Spleen (tissue), 11 donors: ENCODE measurements at regions not wholly inside any gene's neighbourhood (a gene's known extent, or its start where the extent isn't known, plus 50 kb on each side); places are given as distances from the start of the nearest gene placed in this dataset.
"Not testable (repeated sequence)": the region's sequence is repeated elsewhere in the genome, so short reads cannot be mapped to it uniquely, and the experiment has no call there.

Experiments used
- DNase-seq: peaks from one replicate; pipeline ENCODE4 v3.0.0-alpha.2; 2020
- H3K27ac ChIP-seq, 8 donors: fragments of 200-600 bp; sonication (generic) in 7 of 8; 1 replicate in 4 of 8; 2 replicates in 4 of 8; pipeline versions ENCODE4 v1.5.0 to v1.8.0; 2016 to 2021; ENCODE audit warnings: inconsistent platforms in 4 of 8, mild to moderate bottlenecking in 4 of 8, moderate library complexity in 1 of 8
- H3K27me3 ChIP-seq, 7 donors: fragments of 200-600 bp; sonication (generic) in 6 of 7; replicated peaks in 1 of 7; 1 replicate in 4 of 7; 2 replicates in 3 of 7; pipeline versions ENCODE4 v1.5.0 to v1.8.0; 2016 to 2021; ENCODE audit warnings: inconsistent platforms in 3 of 7, mild to moderate bottlenecking in 1 of 7
- H3K36me3 ChIP-seq, 6 donors: fragments of 200-600 bp; sonication (generic) in 5 of 6; 1 replicate in 4 of 6; 2 replicates in 2 of 6; pipeline versions ENCODE4 v1.5.0 to v1.8.0; 2016 to 2021; ENCODE audit warnings: inconsistent platforms in 2 of 6
- H3K4me1 ChIP-seq, 6 donors: fragments of 200-600 bp; sonication (generic) in 5 of 6; 1 replicate in 3 of 6; 2 replicates in 3 of 6; pipeline versions ENCODE4 v1.5.0 to v1.8.0; 2016 to 2021; ENCODE audit warnings: inconsistent platforms in 3 of 6
- H3K4me3 ChIP-seq, 8 donors: fragments of 200-600 bp; sonication (generic) in 7 of 8; 1 replicate in 4 of 8; 2 replicates in 4 of 8; pipeline versions ENCODE4 v1.5.0 to v1.8.0; 2016 to 2021; ENCODE audit warnings: inconsistent platforms in 4 of 8, mild to moderate bottlenecking in 4 of 8, moderate library complexity in 2 of 8
- H3K9me3 ChIP-seq, 8 donors: fragments of 200-600 bp; sonication (generic) in 7 of 8; 1 replicate in 4 of 8; 2 replicates in 4 of 8; pipeline versions ENCODE4 v1.5.0 to v1.8.0; 2016 to 2021; ENCODE audit warnings: inconsistent platforms in 4 of 8
- CTCF ChIP-seq, 11 experiments: fragments of 200-600 bp in 7 of 11; fragments of 450-650 bp in 4 of 11; sonication (generic) in 4 of 11; IDR thresholded peaks in 8 of 11; conservative IDR thresholded peaks in 3 of 11; 1 replicate in 7 of 11; 2 replicates in 4 of 11; pipeline versions ENCODE4 v1.4.0 to v1.8.0; 2016 to 2021; ENCODE audit warnings: antibody characterized with exemption in 11 of 11, inconsistent platforms in 4 of 11, mild to moderate bottlenecking in 1 of 11
- POLR2A ChIP-seq, 3 donors: fragments of 450-650 bp; IDR thresholded peaks; one replicate each; pipeline ENCODE4 v1.5.1; 2017; ENCODE audit warnings: antibody characterized with exemption in 3 of 3, mild to moderate bottlenecking in 1 of 3
- POLR2AphosphoS5 ChIP-seq, 3 donors: sonication (generic); formaldehyde crosslinking; IDR thresholded peaks; one replicate each; pipeline ENCODE4 v1.5.1; 2017; ENCODE audit warnings: antibody characterized with exemption in 3 of 3
- WGBS, 5 donors: extraction: QIAGEN DNeasy Blood & Tissue Kit in 3 of 5; methylation state at CpG; one replicate each; pipeline versions ENCODE4 v1.1.5 to v1.1.7; 2013 to 2018; 5-methylcytosine and 5-hydroxymethylcytosine counted together
- intact Hi-C: fragments of 100-400 bp; cut with DNase I; formaldehyde crosslinking; loops from one replicate; pipeline ENCODE4 v1.15.0; 2023; ENCODE audit warnings: low total_unique reads
- donor health status: healthy with polysubstance abuse.
- donor health status: DM: no; HTN: no; CAD: no; lungs with moderate emphysema.
- donor health status: DM: no; HTN: no; CAD: no.
- donor health status: Bipolar disorder and iron deficiency.
- donor health status: healthy.
- donor health status: DM: no; HTN: no; CAD: no.
- donor health status: DM: yes; HTN: yes; CAD: no.

- intact Hi-C loops, result no loop called here
- no peaks in the 10 kb centered on the region for H3K4me1 ChIP-seq
- H3K27me3 ChIP-seq, result no peaks in the 10 kb centered on the region
- H3K36me3 ChIP-seq, result peaks cover 0 to 4% (median 0%) of the 10 kb centered on the region in 6 donors
- H3K9me3 ChIP-seq, result peaks cover 0 to 28% (median 21%) of the 10 kb centered on the region in 8 donors
- DNase-seq, result no peak
- TF ChIP-seq POLR2A (IDR thresholded peaks at IDR 0.05) (no peak), CTCF (IDR thresholded peaks at IDR 0.05 in 8 of 11, conservative IDR thresholded peaks at IDR 0.05 in 3 of 11) (no peak)
- no peak overlapping the region for H3K27ac ChIP-seq
- no peak overlapping the region for H3K4me3 ChIP-seq
- WGBS, 5 donors, result 93 to 99% (median 96%) methylated on average over 2 of the region's 2 CpGs
Observed at GRCh38 chr13:99756281-99756680, 215.3 kb downstream of the ZIC5 start.

DNA sequence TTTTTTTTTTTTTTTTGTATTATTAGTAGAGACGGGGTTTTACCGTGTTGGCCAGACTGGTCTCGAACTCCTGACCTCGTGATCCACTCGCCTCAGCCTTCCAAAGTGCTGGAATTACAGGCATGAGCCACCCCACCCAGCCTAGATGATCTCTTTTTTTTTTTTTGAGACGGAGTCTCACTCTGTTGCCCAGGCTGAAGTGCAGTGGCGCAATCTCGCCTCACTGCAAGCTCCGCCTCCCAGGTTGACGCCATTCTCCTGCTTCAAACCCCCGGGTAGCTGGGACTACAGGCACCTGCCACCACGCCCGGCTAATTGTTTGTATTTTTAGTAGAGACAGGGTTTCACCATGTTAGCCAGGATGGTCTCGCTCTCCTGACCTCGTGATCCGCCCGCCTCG is 216.8 kb downstream of the ZIC5 start:
- H3K27me3 ChIP-seq, H3K4me3 ChIP-seq, H3K27ac ChIP-seq, intact Hi-C loops, H3K36me3 ChIP-seq, H3K4me1 ChIP-seq, DNase-seq: not testable (repeated sequence)
- peaks cover 0 to 19% (median 8%) of the 10 kb centered on the region in 8 donors for H3K9me3 ChIP-seq
- 93 to 95% (median 95%) methylated on average over 18 of the region's 18 CpGs for WGBS, 5 donors

DNA sequence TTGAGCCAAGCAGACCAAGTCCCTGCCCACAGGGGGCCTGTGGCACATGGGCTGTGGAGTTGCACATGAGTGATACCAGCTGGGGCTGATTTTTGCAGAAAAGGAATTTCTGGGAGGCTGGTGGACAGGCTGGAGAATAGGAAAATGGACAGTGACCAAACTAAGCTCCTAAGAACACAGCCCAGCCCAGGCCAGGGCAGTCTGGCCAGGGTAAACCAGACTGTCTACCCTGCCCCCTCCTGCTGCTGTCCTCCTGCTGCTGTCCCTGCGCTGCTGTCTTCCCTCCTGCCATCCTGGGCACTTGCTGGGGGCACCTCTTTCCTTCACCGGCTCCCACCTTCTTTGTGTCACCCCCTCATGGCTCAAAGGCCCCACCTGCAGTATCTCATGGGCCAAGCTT is 219.2 kb downstream of the ZIC5 start:
- H3K36me3 ChIP-seq, result no peaks in the 10 kb centered on the region
- H3K4me1 ChIP-seq, result no peaks in the 10 kb centered on the region
- intact Hi-C loops, result no loop called here
- H3K27me3 ChIP-seq, result no peaks in the 10 kb centered on the region
- no peak overlapping the region for H3K4me3 ChIP-seq
- DNase-seq, result no peak
- no peak for TF ChIP-seq CTCF (IDR thresholded peaks at IDR 0.05 in 8 of 11, conservative IDR thresholded peaks at IDR 0.05 in 3 of 11)
- TF ChIP-seq POLR2A (IDR thresholded peaks at IDR 0.05), result no peak
- TF ChIP-seq POLR2AphosphoS5 (IDR thresholded peaks at IDR 0.05), result no peak
- peaks cover 0 to 9% (median 0%) of the 10 kb centered on the region in 8 donors for H3K9me3 ChIP-seq
- no peak overlapping the region for H3K27ac ChIP-seq
- whole genome bisulfite sequencing, 5 donors, result 72 to 94% (median 92%) methylated on average over 2 of the region's 2 CpGs

DNA sequence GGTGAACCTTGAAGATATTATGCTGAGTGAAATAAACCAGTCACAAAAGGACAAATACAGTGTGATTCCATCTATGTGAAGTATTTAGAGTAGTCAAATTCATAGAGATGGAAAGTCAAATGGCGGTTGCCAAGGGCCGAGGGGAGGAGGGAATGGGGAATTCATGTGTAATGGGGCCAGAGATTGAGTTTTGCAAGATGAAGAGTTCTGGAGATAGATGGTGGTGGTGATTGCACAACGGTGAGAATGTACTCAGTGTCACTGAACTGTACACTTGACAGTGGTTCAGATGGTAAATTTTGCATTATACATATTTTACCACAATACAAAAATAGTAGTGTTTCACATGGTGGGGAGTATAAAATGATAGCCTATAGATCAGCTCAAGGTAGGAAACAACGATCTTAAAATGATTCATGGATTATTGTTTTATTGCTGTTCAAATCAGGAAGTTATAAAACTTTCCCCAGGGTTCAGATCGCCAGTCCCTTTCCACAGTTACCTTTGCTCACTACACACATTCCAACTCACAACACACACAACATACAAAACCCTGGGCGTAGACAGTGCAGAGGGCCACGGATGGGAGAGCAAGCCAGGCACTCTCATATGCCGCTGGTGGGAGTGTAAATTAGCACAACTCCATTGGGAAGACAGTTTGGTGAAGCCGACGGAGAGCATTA is 219.9 kb downstream of the ZIC5 start:
- TF ChIP-seq CTCF (IDR thresholded peaks at IDR 0.05 in 8 of 11, conservative IDR thresholded peaks at IDR 0.05 in 3 of 11) (no peak), POLR2AphosphoS5 (IDR thresholded peaks at IDR 0.05) (no peak), POLR2A (IDR thresholded peaks at IDR 0.05) (no peak)
- no peaks in the 10 kb centered on the region for H3K4me1 ChIP-seq
- no peaks in the 10 kb centered on the region for H3K36me3 ChIP-seq
- H3K27ac ChIP-seq, result no peak overlapping the region
- DNase-seq, result no peak
- no peaks in the 10 kb centered on the region for H3K27me3 ChIP-seq
- H3K4me3 ChIP-seq, result no peak overlapping the region
- intact Hi-C loops, result no loop called here
- H3K9me3 ChIP-seq, result peaks cover 0 to 9% (median 0%) of the 10 kb centered on the region in 8 donors
- WGBS, 5 donors, result 78 to 89% (median 87%) methylated on average over 10 of the region's 10 CpGs
